DOHH2 (cell line): ENCODE measurements at regions not wholly inside any gene's neighbourhood (a gene's known extent, or its start where the extent isn't known, plus 50 kb on each side); places are given as distances from the start of the nearest gene placed in this dataset.

Experiments used
- EZH2phosphoT487 ChIP-seq: fragments of 200-600 bp; sonication (generic); IDR thresholded peaks from 2 replicates; pipeline ENCODE4 v1.6.1; 2017; ENCODE audit warnings: borderline replicate concordance, mild to moderate bottlenecking, antibody characterized with exemption, low read length, moderate library complexity, mixed read lengths
- TF ChIP-seq, protein P1 (sequence below): fragments of 200-600 bp; sonication (generic); IDR thresholded peaks from one replicate; pipeline ENCODE4 v1.5.1; 2014; ENCODE audit warnings: antibody characterized with exemption, mild to moderate bottlenecking, low read depth, low read length; ENCODE audit not compliant: poor library complexity, severe bottlenecking

DNA sequence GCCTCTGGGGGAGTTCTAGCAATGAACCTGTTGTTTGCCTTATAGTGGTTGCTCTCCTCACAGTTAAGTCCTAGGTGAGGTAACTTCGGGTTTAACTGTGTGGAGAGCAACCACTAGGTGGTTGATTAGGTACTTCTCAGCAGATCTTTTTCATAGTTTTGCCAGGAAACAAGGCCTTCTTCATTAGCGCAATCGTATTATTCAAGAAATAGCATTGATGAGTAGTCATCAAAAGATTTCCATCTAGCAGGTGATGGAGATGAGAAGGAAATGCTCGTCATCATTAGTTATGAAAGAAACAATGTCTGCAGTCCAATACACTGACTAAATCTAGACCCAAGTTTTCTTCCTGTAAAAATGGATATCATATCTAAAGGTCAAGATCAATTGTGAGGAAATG is 923.3 kb downstream of the AACS start:
- TF ChIP-seq, protein P1, sequence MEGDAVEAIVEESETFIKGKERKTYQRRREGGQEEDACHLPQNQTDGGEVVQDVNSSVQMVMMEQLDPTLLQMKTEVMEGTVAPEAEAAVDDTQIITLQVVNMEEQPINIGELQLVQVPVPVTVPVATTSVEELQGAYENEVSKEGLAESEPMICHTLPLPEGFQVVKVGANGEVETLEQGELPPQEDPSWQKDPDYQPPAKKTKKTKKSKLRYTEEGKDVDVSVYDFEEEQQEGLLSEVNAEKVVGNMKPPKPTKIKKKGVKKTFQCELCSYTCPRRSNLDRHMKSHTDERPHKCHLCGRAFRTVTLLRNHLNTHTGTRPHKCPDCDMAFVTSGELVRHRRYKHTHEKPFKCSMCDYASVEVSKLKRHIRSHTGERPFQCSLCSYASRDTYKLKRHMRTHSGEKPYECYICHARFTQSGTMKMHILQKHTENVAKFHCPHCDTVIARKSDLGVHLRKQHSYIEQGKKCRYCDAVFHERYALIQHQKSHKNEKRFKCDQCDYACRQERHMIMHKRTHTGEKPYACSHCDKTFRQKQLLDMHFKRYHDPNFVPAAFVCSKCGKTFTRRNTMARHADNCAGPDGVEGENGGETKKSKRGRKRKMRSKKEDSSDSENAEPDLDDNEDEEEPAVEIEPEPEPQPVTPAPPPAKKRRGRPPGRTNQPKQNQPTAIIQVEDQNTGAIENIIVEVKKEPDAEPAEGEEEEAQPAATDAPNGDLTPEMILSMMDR, result no peak
- TF ChIP-seq EZH2phosphoT487, result no peak
